ENCODE measurements at regions not wholly inside any gene's neighbourhood (a gene's known extent, or its start where the extent isn't known, plus 50 kb on each side); places are given as distances from the start of the nearest gene placed in this dataset.

DNA sequence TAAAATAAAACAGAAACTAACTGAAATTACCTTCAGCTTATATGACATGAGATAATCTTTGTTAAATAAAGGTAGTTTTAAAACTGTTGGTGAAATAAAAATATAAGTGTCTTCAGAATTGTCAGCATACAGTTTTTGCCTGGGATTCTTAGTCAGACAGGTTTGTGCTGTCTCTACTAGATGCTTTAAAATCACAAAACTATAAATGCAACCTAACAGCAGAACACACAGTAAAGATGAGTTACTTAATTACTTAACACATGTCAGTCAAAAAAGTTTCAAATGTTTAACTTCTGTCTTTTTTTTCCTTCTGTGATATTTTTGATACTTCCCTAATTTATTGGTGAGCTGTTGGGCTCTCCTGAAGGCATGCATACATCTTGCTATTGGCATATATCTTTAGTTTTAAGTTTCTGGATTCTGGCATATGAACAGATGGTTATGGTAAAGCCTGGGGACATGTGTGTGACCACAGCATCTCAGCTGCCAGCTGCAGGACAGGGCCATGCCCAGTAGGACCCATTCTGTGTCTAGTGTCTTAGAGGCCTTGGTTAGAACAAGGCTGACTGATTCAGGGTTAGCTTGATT is 231.1 kb upstream of the NUDT12 start:
- TF ChIP-seq, protein P1, sequence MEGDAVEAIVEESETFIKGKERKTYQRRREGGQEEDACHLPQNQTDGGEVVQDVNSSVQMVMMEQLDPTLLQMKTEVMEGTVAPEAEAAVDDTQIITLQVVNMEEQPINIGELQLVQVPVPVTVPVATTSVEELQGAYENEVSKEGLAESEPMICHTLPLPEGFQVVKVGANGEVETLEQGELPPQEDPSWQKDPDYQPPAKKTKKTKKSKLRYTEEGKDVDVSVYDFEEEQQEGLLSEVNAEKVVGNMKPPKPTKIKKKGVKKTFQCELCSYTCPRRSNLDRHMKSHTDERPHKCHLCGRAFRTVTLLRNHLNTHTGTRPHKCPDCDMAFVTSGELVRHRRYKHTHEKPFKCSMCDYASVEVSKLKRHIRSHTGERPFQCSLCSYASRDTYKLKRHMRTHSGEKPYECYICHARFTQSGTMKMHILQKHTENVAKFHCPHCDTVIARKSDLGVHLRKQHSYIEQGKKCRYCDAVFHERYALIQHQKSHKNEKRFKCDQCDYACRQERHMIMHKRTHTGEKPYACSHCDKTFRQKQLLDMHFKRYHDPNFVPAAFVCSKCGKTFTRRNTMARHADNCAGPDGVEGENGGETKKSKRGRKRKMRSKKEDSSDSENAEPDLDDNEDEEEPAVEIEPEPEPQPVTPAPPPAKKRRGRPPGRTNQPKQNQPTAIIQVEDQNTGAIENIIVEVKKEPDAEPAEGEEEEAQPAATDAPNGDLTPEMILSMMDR (IDR thresholded peaks at IDR 0.05): no peak
- TF ChIP-seq POLR2AphosphoS5 (IDR thresholded peaks at IDR 0.05): no peak
- no peak for TF ChIP-seq POLR2A (IDR thresholded peaks at IDR 0.05)
